ENCODE measurements at regions not wholly inside any gene's neighbourhood (a gene's known extent, or its start where the extent isn't known, plus 50 kb on each side); places are given as distances from the start of the nearest gene placed in this dataset.

GRCh38 chr9:8189881-8190280 is 390.3 kb upstream of the DMAC1 start:
- no peak for TF ChIP-seq CTCF (IDR thresholded peaks at IDR 0.05)
- TF ChIP-seq POLR2A (IDR thresholded peaks at IDR 0.05): no peak
